ENCODE measurements at regions not wholly inside any gene's neighbourhood (a gene's known extent, or its start where the extent isn't known, plus 50 kb on each side); places are given as distances from the start of the nearest gene placed in this dataset.

- TF ChIP-seq CTCF (IDR thresholded peaks at IDR 0.05) (no peak), POLR2A (IDR thresholded peaks at IDR 0.05) (no peak)
These were observed 288.1 kb downstream of the TMX3 start for GRCh38 chr18:68426731-68427315.
